GM19438 (cell line): ENCODE measurements at regions not wholly inside any gene's neighbourhood (a gene's known extent, or its start where the extent isn't known, plus 50 kb on each side); places are given as distances from the start of the nearest gene placed in this dataset.
A peak's percentile ranks its signal among the peaks of the same experiment; 100 is the strongest.

Experiments
- ATAC-seq: cut with Tn5 transposase; IDR thresholded peaks from one replicate; pipeline ENCODE4 v1.9.1; 2021; ENCODE audit warnings: low read depth; ENCODE audit not compliant: unreplicated experiment

GRCh38 chr7:118298771-118299170, 74.3 kb downstream of the ANKRD7 start:
- ATAC-seq = no peak

- no peak for ATAC-seq
Measured at GRCh38 chr7:118300177-118300576, 75.7 kb downstream of the ANKRD7 start.

GRCh38 chr7:118304100-118304499, 79.6 kb downstream of the ANKRD7 start:
- no peak for ATAC-seq

GRCh38 chr7:118305671-118306070, 81.2 kb downstream of the ANKRD7 start:
- ATAC-seq = no peak

- ATAC-seq = no peak
Measured at GRCh38 chr7:118306771-118307170, 82.3 kb downstream of the ANKRD7 start.

- peak; percentile 80 for ATAC-seq
Measured at GRCh38 chr7:118311121-118311836, 86.8 kb downstream of the ANKRD7 start.

- peak; percentile 65 for ATAC-seq
Measured at GRCh38 chr7:118312051-118312450, 87.5 kb downstream of the ANKRD7 start.

GRCh38 chr7:118312966-118313365, 88.5 kb downstream of the ANKRD7 start:
- ATAC-seq = no peak

- ATAC-seq = no peak
Measured at GRCh38 chr7:118324790-118325449, 100.4 kb downstream of the ANKRD7 start.

- ATAC-seq = no peak
Measured at GRCh38 chr7:118325450-118325808, 100.9 kb downstream of the ANKRD7 start.

GRCh38 chr7:118327174-118327573, 102.7 kb downstream of the ANKRD7 start:
- no peak for ATAC-seq

- ATAC-seq = no peak
Measured at GRCh38 chr7:118328505-118329211, 104.2 kb downstream of the ANKRD7 start.

- ATAC-seq = no peak
Measured at GRCh38 chr7:118330388-118330787, 105.9 kb downstream of the ANKRD7 start.

- ATAC-seq = no peak
Measured at GRCh38 chr7:118346748-118347147, 122.2 kb downstream of the ANKRD7 start.

GRCh38 chr7:118349604-118350003, 125.1 kb downstream of the ANKRD7 start:
- ATAC-seq = no peak

GRCh38 chr7:118350260-118350659, 125.8 kb downstream of the ANKRD7 start:
- ATAC-seq = no peak

GRCh38 chr7:118352867-118353453, 128.5 kb downstream of the ANKRD7 start:
- no peak for ATAC-seq

GRCh38 chr7:118366363-118366762, 141.9 kb downstream of the ANKRD7 start:
- ATAC-seq = no peak

- ATAC-seq = no peak
Measured at GRCh38 chr7:118368958-118369357, 144.5 kb downstream of the ANKRD7 start.

- no peak for ATAC-seq
Measured at GRCh38 chr7:118369987-118370386, 145.5 kb downstream of the ANKRD7 start.

GRCh38 chr7:118372530-118372929, 148.0 kb downstream of the ANKRD7 start:
- peak; percentile 61 for ATAC-seq
